ENCODE measurements at regions not wholly inside any gene's neighbourhood (a gene's known extent, or its start where the extent isn't known, plus 50 kb on each side); places are given as distances from the start of the nearest gene placed in this dataset.

DNA sequence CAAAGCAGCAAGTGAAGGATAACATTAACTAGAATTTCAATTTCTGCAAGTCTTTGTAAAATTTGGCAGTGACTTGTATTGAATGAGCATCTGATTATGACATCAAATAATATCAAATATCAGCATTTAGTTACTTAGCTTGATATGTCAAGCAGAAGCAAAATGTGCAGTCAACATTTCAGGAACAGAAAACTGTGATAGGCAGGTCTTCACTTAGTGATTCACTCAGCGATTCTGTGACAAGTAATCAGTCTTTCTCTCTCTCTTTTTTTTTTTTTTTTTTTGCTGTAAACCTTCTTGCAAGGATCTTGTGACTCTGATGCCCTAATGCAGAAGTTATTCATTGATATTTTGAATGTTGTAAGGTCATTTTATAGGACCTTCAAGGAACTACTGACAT lies 307.1 kb downstream of the MTERF1 start:
- TF ChIP-seq TAF1 (IDR thresholded peaks at IDR 0.05; ENCODE audit: low read depth) (no peak), RAD21 (IDR thresholded peaks at IDR 0.05; ENCODE audit: low read depth) (no peak), EP300 (IDR thresholded peaks at IDR 0.05; ENCODE audit: borderline replicate concordance) (no peak), EGR1 (IDR thresholded peaks at IDR 0.05) (no peak), FOXM1 (IDR thresholded peaks at IDR 0.05; ENCODE audit: borderline replicate concordance, low read depth) (no peak), CREB1 (IDR thresholded peaks at IDR 0.05; ENCODE audit: low read depth) (no peak)
- TF ChIP-seq, protein P1, sequence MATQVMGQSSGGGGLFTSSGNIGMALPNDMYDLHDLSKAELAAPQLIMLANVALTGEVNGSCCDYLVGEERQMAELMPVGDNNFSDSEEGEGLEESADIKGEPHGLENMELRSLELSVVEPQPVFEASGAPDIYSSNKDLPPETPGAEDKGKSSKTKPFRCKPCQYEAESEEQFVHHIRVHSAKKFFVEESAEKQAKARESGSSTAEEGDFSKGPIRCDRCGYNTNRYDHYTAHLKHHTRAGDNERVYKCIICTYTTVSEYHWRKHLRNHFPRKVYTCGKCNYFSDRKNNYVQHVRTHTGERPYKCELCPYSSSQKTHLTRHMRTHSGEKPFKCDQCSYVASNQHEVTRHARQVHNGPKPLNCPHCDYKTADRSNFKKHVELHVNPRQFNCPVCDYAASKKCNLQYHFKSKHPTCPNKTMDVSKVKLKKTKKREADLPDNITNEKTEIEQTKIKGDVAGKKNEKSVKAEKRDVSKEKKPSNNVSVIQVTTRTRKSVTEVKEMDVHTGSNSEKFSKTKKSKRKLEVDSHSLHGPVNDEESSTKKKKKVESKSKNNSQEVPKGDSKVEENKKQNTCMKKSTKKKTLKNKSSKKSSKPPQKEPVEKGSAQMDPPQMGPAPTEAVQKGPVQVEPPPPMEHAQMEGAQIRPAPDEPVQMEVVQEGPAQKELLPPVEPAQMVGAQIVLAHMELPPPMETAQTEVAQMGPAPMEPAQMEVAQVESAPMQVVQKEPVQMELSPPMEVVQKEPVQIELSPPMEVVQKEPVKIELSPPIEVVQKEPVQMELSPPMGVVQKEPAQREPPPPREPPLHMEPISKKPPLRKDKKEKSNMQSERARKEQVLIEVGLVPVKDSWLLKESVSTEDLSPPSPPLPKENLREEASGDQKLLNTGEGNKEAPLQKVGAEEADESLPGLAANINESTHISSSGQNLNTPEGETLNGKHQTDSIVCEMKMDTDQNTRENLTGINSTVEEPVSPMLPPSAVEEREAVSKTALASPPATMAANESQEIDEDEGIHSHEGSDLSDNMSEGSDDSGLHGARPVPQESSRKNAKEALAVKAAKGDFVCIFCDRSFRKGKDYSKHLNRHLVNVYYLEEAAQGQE (IDR thresholded peaks at IDR 0.05; ENCODE audit: low read depth), result no peak

All from Ishikawa (cell line).